Effector memory CD8-positive, alpha-beta T cell (primary cell): ENCODE measurements at regions not wholly inside any gene's neighbourhood (a gene's known extent, or its start where the extent isn't known, plus 50 kb on each side); places are given as distances from the start of the nearest gene placed in this dataset.

ENCODE experiments used
- ATAC-seq: fragments of 150-1000 bp; cut with Tn5 transposase; replicated peaks from 2 replicates; pipeline ENCODE4 v1.10.0; 2021; ENCODE audit warnings: mild to moderate bottlenecking, moderate library complexity
- DNase-seq, 3 experiments: peaks; one replicate each; pipeline ENCODE4 v3.0.0; 2021
- H3K27ac Mint-ChIP-seq, 2 donors: one replicate each; pipeline ENCODE4 v1.8.0; 2022; ENCODE audit warnings: mild to moderate bottlenecking in 2 of 2, mixed read lengths in 2 of 2, moderate library complexity in 2 of 2
- H3K27me3 Mint-ChIP-seq, 2 donors: one replicate each; pipeline ENCODE4 v1.8.0; 2022; ENCODE audit warnings: mixed read lengths in 2 of 2
- H3K36me3 Mint-ChIP-seq: one replicate; pipeline ENCODE4 v1.8.0; 2022; ENCODE audit warnings: mild to moderate bottlenecking, moderate library complexity, mixed read lengths; ENCODE audit not compliant: insufficient read depth
- H3K4me1 Mint-ChIP-seq, 2 donors: one replicate each; pipeline ENCODE4 v1.8.0; 2022; ENCODE audit warnings: low read depth in 2 of 2, mixed read lengths in 2 of 2
- H3K4me3 Mint-ChIP-seq, 2 donors: one replicate each; pipeline ENCODE4 v1.8.0; 2022; ENCODE audit warnings: mild to moderate bottlenecking in 2 of 2, mixed read lengths in 2 of 2, moderate library complexity in 2 of 2
- H3K9me3 Mint-ChIP-seq, 2 donors: one replicate each; pipeline ENCODE4 v1.8.0; 2022; ENCODE audit warnings: mixed read lengths in 2 of 2

- no peak for DNase-seq
- Mint-ChIP-seq H3K9me3 (peaks cover 0 to 1% of the 10 kb centered on the region in 2 donors), H3K27me3 (no peaks in the 10 kb centered on the region), H3K27ac (peak overlapping the region in 1 of 2 donors; percentile 65), H3K4me3 (no peak overlapping the region), H3K4me1 (no peaks in the 10 kb centered on the region), H3K36me3 (peaks cover 22% of the 10 kb centered on the region)
- no peak for ATAC-seq
These were observed 59.0 kb upstream of the EDEM3 start for GRCh38 chr1:184813528-184814089.

GRCh38 chr1:184811439-184812111 is 56.9 kb upstream of the EDEM3 start:
- Mint-ChIP-seq H3K27me3 (no peaks in the 10 kb centered on the region), H3K27ac (peak overlapping the region in 1 of 2 donors; percentile 49)

GRCh38 chr1:184810735-184811343 is 56.2 kb upstream of the EDEM3 start:
- Mint-ChIP-seq H3K27me3 (no peaks in the 10 kb centered on the region), H3K4me1 (peaks cover 2 to 3% of the 10 kb centered on the region in 2 donors), H3K9me3 (no peaks in the 10 kb centered on the region), H3K36me3 (peaks cover 16% of the 10 kb centered on the region), H3K27ac (peak overlapping the region; percentile 49 to 84), H3K4me3 (no peak overlapping the region)
- DNase-seq (no peak), ATAC-seq (no peak)

More at GRCh38 chr1:184811439-184812111, 56.9 kb upstream of the EDEM3 start:
- DNase-seq (no peak), ATAC-seq (no peak)
- no peaks in the 10 kb centered on the region for H3K9me3 Mint-ChIP-seq
- H3K4me1 Mint-ChIP-seq, result peaks cover 0 to under 1% of the 10 kb centered on the region in 2 donors
- no peak overlapping the region for H3K4me3 Mint-ChIP-seq
- H3K36me3 Mint-ChIP-seq, result peaks cover 12% of the 10 kb centered on the region

GRCh38 chr1:184806296-184806721 is 51.7 kb upstream of the EDEM3 start:
- H3K36me3 Mint-ChIP-seq, result peaks cover 27% of the 10 kb centered on the region

GRCh38 chr1:184805667-184806295 is 51.1 kb upstream of the EDEM3 start:
- peaks cover 7% of the 10 kb centered on the region in 2 donors for H3K4me1 Mint-ChIP-seq
- H3K9me3 Mint-ChIP-seq, result no peaks in the 10 kb centered on the region
- peak overlapping the region; percentile 44 to 87 for H3K27ac Mint-ChIP-seq
- DNase-seq (peak; percentile 82 to 88 (median 82)), ATAC-seq (peak; percentile 99)
- H3K36me3 Mint-ChIP-seq, result peaks cover 29% of the 10 kb centered on the region
- H3K27me3 Mint-ChIP-seq, result no peaks in the 10 kb centered on the region
- H3K4me3 Mint-ChIP-seq, result no peak overlapping the region

More at GRCh38 chr1:184806296-184806721, 51.7 kb upstream of the EDEM3 start:
- no peaks in the 10 kb centered on the region for H3K27me3 Mint-ChIP-seq
- no peak for DNase-seq
- no peaks in the 10 kb centered on the region for H3K9me3 Mint-ChIP-seq
- H3K4me3 Mint-ChIP-seq, result no peak overlapping the region
- no peak for ATAC-seq
- H3K27ac Mint-ChIP-seq, result peak overlapping the region; percentile 72 to 88
- H3K4me1 Mint-ChIP-seq, result peaks cover 7% of the 10 kb centered on the region in 2 donors
